Fibroblast of lung (primary cell): ENCODE measurements at regions not wholly inside any gene's neighbourhood (a gene's known extent, or its start where the extent isn't known, plus 50 kb on each side); places are given as distances from the start of the nearest gene placed in this dataset.
A peak's percentile ranks its signal among the peaks of the same experiment; 100 is the strongest.

Experiments
- DNase-seq, 2 donors: peaks; one replicate each; pipeline versions ENCODE4 v3.0.0 to v3.0.0-alpha.2; 2010; ENCODE audit warnings: low read depth in 2 of 2
- H2AFZ ChIP-seq: 2 replicates; pipeline ENCODE4 v1.5.1; 2012; ENCODE audit warnings: low read length, control low read depth, inconsistent platforms
- H3K27ac ChIP-seq: 2 replicates; pipeline ENCODE4 v1.5.1; 2011; ENCODE audit warnings: low read length, control low read depth; ENCODE audit not compliant: insufficient read depth
- H3K27me3 ChIP-seq: 2 replicates; pipeline ENCODE4 v1.5.1; 2011; ENCODE audit warnings: mild to moderate bottlenecking, low read length; ENCODE audit not compliant: control insufficient read depth, insufficient read depth
- H3K36me3 ChIP-seq: 2 replicates; pipeline ENCODE4 v1.5.1; 2011; ENCODE audit warnings: low read length; ENCODE audit not compliant: control insufficient read depth, insufficient read depth
- H3K4me1 ChIP-seq: 2 replicates; pipeline ENCODE4 v1.5.1; 2011; ENCODE audit warnings: low read length; ENCODE audit not compliant: control insufficient read depth, insufficient read depth; ENCODE audit errors: extremely low read depth
- H3K4me2 ChIP-seq: 2 replicates; pipeline ENCODE4 v1.5.1; 2011; ENCODE audit warnings: low read length, control low read depth; ENCODE audit not compliant: insufficient read depth; ENCODE audit errors: extremely low read depth
- H3K4me3 ChIP-seq, 4 experiments: fragments of 200-600 bp in 1 of 4; sonication (generic) in 1 of 4; replicated peaks in 1 of 4; 2 replicates each; pipeline ENCODE4 v1.5.1; 2011 to 2016; ENCODE audit warnings: low read length in 4 of 4, low read depth in 3 of 4, mild to moderate bottlenecking in 3 of 4, control low read depth in 2 of 4, inconsistent platforms in 1 of 4, mixed read lengths in 1 of 4; ENCODE audit not compliant: insufficient read depth in 1 of 4; ENCODE audit errors: control extremely low read depth in 1 of 4
- H3K79me2 ChIP-seq: 2 replicates; pipeline ENCODE4 v1.5.1; 2012; ENCODE audit warnings: mild to moderate bottlenecking, low read length, inconsistent platforms; ENCODE audit not compliant: control insufficient read depth, insufficient read depth
- H3K9ac ChIP-seq: 2 replicates; pipeline ENCODE4 v1.5.1; 2011; ENCODE audit warnings: mild to moderate bottlenecking, low read length, control low read depth; ENCODE audit not compliant: insufficient read depth
- H3K9me3 ChIP-seq: 2 replicates; pipeline ENCODE4 v1.5.1; 2012; ENCODE audit warnings: low read depth, low read length; ENCODE audit not compliant: control insufficient read depth, insufficient read depth
- H4K20me1 ChIP-seq: 2 replicates; pipeline ENCODE4 v1.5.1; 2011; ENCODE audit warnings: low read length; ENCODE audit not compliant: control insufficient read depth, insufficient read depth; ENCODE audit errors: extremely low read depth
- EZH2 ChIP-seq: IDR thresholded peaks from 2 replicates; pipeline ENCODE4 v1.5.1; 2012; ENCODE audit warnings: low read length, control low read depth, mild to moderate bottlenecking; ENCODE audit errors: missing control alignments
- TF ChIP-seq, protein P1 (sequence below), 2 donors: IDR thresholded peaks in 1 of 2; conservative IDR thresholded peaks in 1 of 2; 1 replicate in 1 of 2; 2 replicates in 1 of 2; pipeline ENCODE4 v1.5.1; 2011 to 2012; ENCODE audit warnings: low read length in 2 of 2, control low read depth in 1 of 2, inconsistent platforms in 1 of 2, low read depth in 1 of 2, mild to moderate bottlenecking in 1 of 2

DNA sequence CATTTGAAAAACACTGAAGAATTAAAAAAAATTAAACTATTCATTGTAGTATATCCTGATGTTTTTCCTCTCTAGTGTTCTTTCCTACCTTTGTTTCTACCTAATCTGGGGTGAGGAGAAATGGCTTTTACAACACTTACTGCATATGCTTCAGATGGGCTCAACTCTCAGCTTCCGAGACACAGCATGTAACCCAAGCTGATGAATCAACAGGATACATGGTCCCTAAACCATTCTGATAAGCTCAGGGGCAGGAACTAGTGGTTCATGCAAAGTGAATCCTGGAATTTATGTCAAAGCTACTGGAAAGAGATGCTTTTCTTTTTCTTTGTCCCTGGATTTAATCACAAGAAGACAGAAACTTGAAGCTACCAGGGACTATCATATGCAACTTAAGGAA lies 672.5 kb upstream of the RORB start:
- H4K20me1 ChIP-seq = no peaks in the 10 kb centered on the region
- no peaks in the 10 kb centered on the region for H3K27me3 ChIP-seq
- no peaks in the 10 kb centered on the region for H3K9me3 ChIP-seq
- no peak overlapping the region for H3K4me2 ChIP-seq
- no peak overlapping the region for H3K9ac ChIP-seq
- H2AFZ ChIP-seq = no peak overlapping the region
- no peak overlapping the region for H3K27ac ChIP-seq
- peak in 1 of 2 donors; percentile 25 for DNase-seq
- TF ChIP-seq, protein P1, sequence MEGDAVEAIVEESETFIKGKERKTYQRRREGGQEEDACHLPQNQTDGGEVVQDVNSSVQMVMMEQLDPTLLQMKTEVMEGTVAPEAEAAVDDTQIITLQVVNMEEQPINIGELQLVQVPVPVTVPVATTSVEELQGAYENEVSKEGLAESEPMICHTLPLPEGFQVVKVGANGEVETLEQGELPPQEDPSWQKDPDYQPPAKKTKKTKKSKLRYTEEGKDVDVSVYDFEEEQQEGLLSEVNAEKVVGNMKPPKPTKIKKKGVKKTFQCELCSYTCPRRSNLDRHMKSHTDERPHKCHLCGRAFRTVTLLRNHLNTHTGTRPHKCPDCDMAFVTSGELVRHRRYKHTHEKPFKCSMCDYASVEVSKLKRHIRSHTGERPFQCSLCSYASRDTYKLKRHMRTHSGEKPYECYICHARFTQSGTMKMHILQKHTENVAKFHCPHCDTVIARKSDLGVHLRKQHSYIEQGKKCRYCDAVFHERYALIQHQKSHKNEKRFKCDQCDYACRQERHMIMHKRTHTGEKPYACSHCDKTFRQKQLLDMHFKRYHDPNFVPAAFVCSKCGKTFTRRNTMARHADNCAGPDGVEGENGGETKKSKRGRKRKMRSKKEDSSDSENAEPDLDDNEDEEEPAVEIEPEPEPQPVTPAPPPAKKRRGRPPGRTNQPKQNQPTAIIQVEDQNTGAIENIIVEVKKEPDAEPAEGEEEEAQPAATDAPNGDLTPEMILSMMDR (conservative IDR thresholded peaks at IDR 0.05 in 1 of 2, IDR thresholded peaks at IDR 0.05 in 1 of 2; ENCODE audit: low read depth in 1 of 2, low read length in 2 of 2) = no peak
- TF ChIP-seq EZH2 = no peak
- H3K4me1 ChIP-seq = no peaks in the 10 kb centered on the region
- H3K4me3 ChIP-seq = no peak overlapping the region
- H3K36me3 ChIP-seq = no peaks in the 10 kb centered on the region
- H3K79me2 ChIP-seq = no peaks in the 10 kb centered on the region

DNA sequence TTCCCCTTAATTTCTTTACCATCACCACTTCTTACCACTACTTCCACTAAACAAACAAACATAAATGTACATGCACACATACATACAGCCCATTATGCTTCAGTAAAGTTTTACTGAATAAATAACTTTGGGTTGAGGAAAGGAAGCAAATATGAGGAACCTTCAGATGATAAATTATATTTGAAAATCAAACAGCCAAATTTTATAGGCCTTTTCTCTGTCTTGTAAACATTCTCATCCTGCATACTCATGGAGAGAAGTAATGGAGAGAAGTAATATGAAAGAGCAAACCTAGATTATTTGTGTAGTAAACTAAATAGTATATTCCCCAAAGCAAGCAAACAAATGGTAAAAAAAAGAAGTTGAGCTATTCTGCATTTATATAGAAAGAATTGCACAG lies 658.3 kb upstream of the RORB start:
- Histone ChIP-seq H3K79me2 (no peaks in the 10 kb centered on the region), H3K9me3 (no peaks in the 10 kb centered on the region), H3K4me3 (no peak overlapping the region), H3K27ac (no peak overlapping the region), H3K36me3 (no peaks in the 10 kb centered on the region), H4K20me1 (no peaks in the 10 kb centered on the region), H2AFZ (no peak overlapping the region), H3K9ac (no peak overlapping the region), H3K4me1 (no peaks in the 10 kb centered on the region), H3K4me2 (no peak overlapping the region), H3K27me3 (no peaks in the 10 kb centered on the region)
- no peak for TF ChIP-seq EZH2
- TF ChIP-seq, protein P1 (conservative IDR thresholded peaks at IDR 0.05 in 1 of 2, IDR thresholded peaks at IDR 0.05 in 1 of 2; ENCODE audit: low read depth in 1 of 2, low read length in 2 of 2) = no peak
- DNase-seq = no peak

DNA sequence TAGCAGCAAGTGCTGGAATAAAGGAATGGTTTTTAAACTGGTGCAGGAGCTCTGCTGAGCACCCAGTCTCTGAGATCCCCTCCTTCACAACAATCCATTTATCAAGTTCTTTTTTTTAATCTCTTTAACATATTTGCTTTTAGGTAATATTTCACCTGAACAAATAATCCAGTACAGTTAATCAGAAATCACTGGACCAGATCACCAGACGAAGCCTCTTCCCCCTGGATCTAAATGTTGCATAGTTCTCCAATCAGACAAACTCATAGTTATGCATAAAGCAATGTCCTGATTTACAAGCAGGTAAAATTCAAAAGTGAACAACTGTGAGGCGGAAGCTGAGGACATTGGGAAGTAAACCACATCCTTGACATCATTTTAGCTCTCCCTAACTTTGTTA lies 657.7 kb upstream of the RORB start:
- H2AFZ ChIP-seq = no peak overlapping the region

More for the DNA sequence above, 657.7 kb upstream of the RORB start:
- Histone ChIP-seq H3K79me2 (no peaks in the 10 kb centered on the region), H3K27me3 (no peaks in the 10 kb centered on the region), H3K27ac (no peak overlapping the region), H3K4me1 (no peaks in the 10 kb centered on the region), H3K4me2 (no peak overlapping the region), H3K9me3 (no peaks in the 10 kb centered on the region), H3K4me3 (no peak overlapping the region), H3K36me3 (no peaks in the 10 kb centered on the region), H3K9ac (no peak overlapping the region), H4K20me1 (no peaks in the 10 kb centered on the region)
- TF ChIP-seq, protein P1 (conservative IDR thresholded peaks at IDR 0.05 in 1 of 2, IDR thresholded peaks at IDR 0.05 in 1 of 2; ENCODE audit: low read depth in 1 of 2, low read length in 2 of 2) = no peak
- TF ChIP-seq EZH2 = no peak
- no peak for DNase-seq
